PC-3 (cell line): ENCODE measurements at regions not wholly inside any gene's neighbourhood (a gene's known extent, or its start where the extent isn't known, plus 50 kb on each side); places are given as distances from the start of the nearest gene placed in this dataset.

Experiments
- ATAC-seq: fragments of 200-7000 bp; cut with Tn5 transposase; 2 replicates; pipeline ENCODE4 v1.9.1; 2020; ENCODE audit warnings: mild to moderate bottlenecking, moderate library complexity
- BruUV-seq: library from RNA; stranded (reverse); fragments of 400-500 nt; replicated peaks from 2 replicates; lab custom pipeline; 2021; lab: Mats Ljungman, UMichigan
- CTCF ChIA-PET: fragments of 300-600 bp; sonication (Branson Sonifier 250); formaldehyde crosslinking; loops from one replicate; lab custom pipeline; 2022; ENCODE audit warnings: antibody characterized with exemption; lab: Charles Lee
- POLR2A ChIA-PET: fragments of 300-600 bp; sonication (Branson Sonifier 250); formaldehyde crosslinking; loops from one replicate; lab custom pipeline; 2022; ENCODE audit warnings: antibody characterized with exemption; ENCODE audit not compliant: unreplicated experiment; lab: Charles Lee
- DNase-seq: peaks from one replicate; pipeline ENCODE4 v3.0.0-alpha.2; 2015
- H2AFZ ChIP-seq: fragments of 300-600 bp; sonication (generic); 2 replicates; pipeline ENCODE4 v1.6.0; 2016; ENCODE audit warnings: antibody characterized with exemption, low read length
- H3F3A ChIP-seq: fragments of 300-600 bp; sonication (generic); one replicate; pipeline ENCODE4 v1.6.0; 2017; ENCODE audit warnings: antibody characterized with exemption, low read length, control low read depth, mild to moderate bottlenecking; ENCODE audit not compliant: unreplicated experiment
- H3K27ac ChIP-seq: fragments of 300-600 bp; sonication (generic); 2 replicates; pipeline ENCODE4 v1.5.1; 2016; ENCODE audit warnings: mild to moderate bottlenecking, low read length
- H3K27me3 ChIP-seq: fragments of 300-600 bp; sonication (generic); 2 replicates; pipeline ENCODE4 v1.6.1; 2016; ENCODE audit warnings: low read length, mixed read lengths
- H3K36me3 ChIP-seq: fragments of 300-600 bp; sonication (generic); 2 replicates; pipeline ENCODE4 v1.6.1; 2016; ENCODE audit warnings: low read depth, mixed run types, low read length, mixed read lengths
- H3K4me1 ChIP-seq: fragments of 300-600 bp; sonication (generic); 2 replicates; pipeline ENCODE4 v1.5.1; 2016; ENCODE audit warnings: low read length; ENCODE audit not compliant: insufficient read depth
- H3K4me2 ChIP-seq: fragments of 300-600 bp; sonication (generic); 2 replicates; pipeline ENCODE4 v1.6.0; 2016; ENCODE audit warnings: low read length
- H3K4me3 ChIP-seq: fragments of 300-600 bp; sonication (generic); 2 replicates; pipeline ENCODE4 v1.5.1; 2016; ENCODE audit warnings: mild to moderate bottlenecking, low read length, mixed read lengths
- H3K79me2 ChIP-seq: fragments of 300-600 bp; sonication (generic); 2 replicates; pipeline ENCODE4 v1.6.1; 2017; ENCODE audit warnings: low read length, mixed read lengths
- H3K9ac ChIP-seq: fragments of 300-600 bp; sonication (generic); 2 replicates; pipeline ENCODE4 v1.6.0; 2016; ENCODE audit warnings: mild to moderate bottlenecking, low read length
- H3K9me2 ChIP-seq: fragments of 300-600 bp; sonication (generic); replicated peaks from 2 replicates; pipeline ENCODE4 v1.6.1; 2016; ENCODE audit warnings: mixed run types, low read length, mixed read lengths
- H3K9me3 ChIP-seq: fragments of 300-600 bp; sonication (generic); 2 replicates; pipeline ENCODE4 v1.6.1; 2016; ENCODE audit warnings: low read length, mixed read lengths
- H4K20me1 ChIP-seq: fragments of 300-600 bp; sonication (generic); 2 replicates; pipeline ENCODE4 v1.6.1; 2016; ENCODE audit warnings: low read length, mixed read lengths
- CTCF ChIP-seq: fragments of 300-600 bp; sonication (generic); conservative IDR thresholded peaks from 2 replicates; pipeline ENCODE4 v1.5.1; 2017; ENCODE audit warnings: antibody characterized with exemption, low read depth, mild to moderate bottlenecking, low read length
- EZH2 ChIP-seq: fragments of 300-600 bp; sonication (generic); IDR thresholded peaks from one replicate; pipeline ENCODE4 v1.6.1; 2017; ENCODE audit warnings: antibody characterized with exemption, mild to moderate bottlenecking, low read length; ENCODE audit not compliant: unreplicated experiment
- EZH2phosphoT487 ChIP-seq: fragments of 300-600 bp; sonication (generic); IDR thresholded peaks from 2 replicates; pipeline ENCODE4 v1.6.1; 2018; ENCODE audit warnings: mild to moderate bottlenecking, antibody characterized with exemption, low read length, borderline replicate concordance
- intact Hi-C: fragments of 100-400 bp; cut with micrococcal nuclease; formaldehyde crosslinking; loops from 2 replicates; pipeline ENCODE4 v1.9.0; 2023

DNA sequence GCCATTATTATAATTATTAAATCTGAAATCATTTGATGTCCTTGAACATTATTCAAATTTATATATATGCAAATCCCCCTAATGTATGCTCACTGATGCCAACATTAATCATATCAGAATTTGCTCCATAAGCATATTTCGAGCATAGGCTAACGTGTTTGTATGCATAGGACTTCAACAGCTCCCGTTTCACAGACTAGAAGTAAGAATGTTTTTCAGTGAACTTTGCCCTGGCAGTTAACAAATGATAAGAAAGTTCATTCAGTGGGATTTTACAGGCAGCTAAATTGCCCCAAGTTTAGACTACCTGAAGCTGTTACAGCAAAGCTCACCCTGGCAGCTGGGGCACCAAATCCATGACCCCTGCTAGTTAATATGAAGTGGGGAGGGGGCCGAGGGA, 272.0 kb downstream of the LNPK start:
- TF ChIP-seq EZH2phosphoT487 (no peak), EZH2 (no peak), CTCF (no peak)
- H3K4me1 ChIP-seq: peaks cover 9% of the 10 kb centered on the region; the same call in 1 of the 2 replicates
- intact Hi-C loops: no loop called here
- no TSS peak for BruUV-seq
- H3K4me2 ChIP-seq: no peak overlapping the region
- no peaks in the 10 kb centered on the region for H4K20me1 ChIP-seq
- ATAC-seq: no peak
- H3K27me3 ChIP-seq: peaks cover 23% of the 10 kb centered on the region
- no peak overlapping the region for H2AFZ ChIP-seq
- no peaks in the 10 kb centered on the region for H3K9me3 ChIP-seq
- no peaks in the 10 kb centered on the region for H3K36me3 ChIP-seq
- H3K27ac ChIP-seq: no peak overlapping the region
- ChIA-PET CTCF (interaction anchor here (0.6 kb wide), 1 partner anchor 395 kb away, joined by 3 read pairs; no protein-coding TSS in a partner anchor), POLR2A (interaction anchor here (0.6 kb wide), 1 partner anchor 9 kb away, joined by 5 read pairs; no protein-coding TSS in a partner anchor)
- H3K9ac ChIP-seq: no peak overlapping the region
- H3K79me2 ChIP-seq: no peaks in the 10 kb centered on the region
- H3F3A ChIP-seq: no peaks in the 10 kb centered on the region
- DNase-seq: no peak
- H3K4me3 ChIP-seq: no peak overlapping the region
- H3K9me2 ChIP-seq: no peaks in the 10 kb centered on the region

- no peak for DNase-seq
- ChIA-PET CTCF (no interaction called here), POLR2A (no interaction called here)
- Histone ChIP-seq H3F3A (no peaks in the 10 kb centered on the region), H3K9me2 (no peaks in the 10 kb centered on the region), H3K9ac (no peak overlapping the region), H3K79me2 (no peaks in the 10 kb centered on the region), H3K4me2 (no peak overlapping the region), H3K27ac (no peak overlapping the region), H3K4me3 (no peak overlapping the region), H3K36me3 (no peaks in the 10 kb centered on the region), H3K9me3 (no peaks in the 10 kb centered on the region), H3K27me3 (peaks cover 18% of the 10 kb centered on the region), H2AFZ (no peak overlapping the region), H4K20me1 (no peaks in the 10 kb centered on the region), H3K4me1 (peaks cover 9% of the 10 kb centered on the region; the same call in 1 of the 2 replicates)
- intact Hi-C loops: no loop called here
- no peak for ATAC-seq
- TF ChIP-seq CTCF (no peak), EZH2phosphoT487 (no peak), EZH2 (no peak)
- no TSS peak for BruUV-seq
Measured at GRCh38 chr2:175729049-175729706, 272.9 kb downstream of the LNPK start.

DNA sequence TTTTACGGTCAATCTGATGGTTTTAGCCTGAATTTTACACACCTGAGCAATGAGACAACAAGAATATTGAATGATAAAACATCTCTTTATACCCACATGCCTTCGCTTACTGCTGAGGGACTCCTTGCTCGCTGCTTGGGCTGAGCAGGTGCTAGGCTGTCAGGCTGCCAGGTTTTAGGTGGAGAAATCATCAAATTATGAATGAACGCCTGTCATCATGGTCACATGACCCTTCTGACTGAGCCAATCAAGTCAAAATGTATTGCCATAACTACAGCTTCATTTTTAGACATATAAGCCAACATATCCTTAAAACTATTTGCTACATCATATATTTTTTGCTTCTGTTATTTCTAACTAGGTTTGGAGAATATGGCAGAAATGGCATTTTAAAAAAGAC, 274.0 kb downstream of the LNPK start:
- ChIA-PET CTCF (no interaction called here), POLR2A (no interaction called here)
- Histone ChIP-seq H3K36me3 (no peaks in the 10 kb centered on the region), H3K4me1 (peaks cover 9% of the 10 kb centered on the region; the same call in 1 of the 2 replicates), H3K27ac (no peak overlapping the region), H3K4me3 (no peak overlapping the region), H3K79me2 (no peaks in the 10 kb centered on the region), H2AFZ (no peak overlapping the region), H3K4me2 (no peak overlapping the region), H3K9me3 (no peaks in the 10 kb centered on the region), H3K9me2 (no peaks in the 10 kb centered on the region), H3K27me3 (peaks cover 11% of the 10 kb centered on the region), H3F3A (no peaks in the 10 kb centered on the region), H4K20me1 (no peaks in the 10 kb centered on the region), H3K9ac (no peak overlapping the region)
- ATAC-seq: no peak
- intact Hi-C loops: no loop called here
- TF ChIP-seq EZH2phosphoT487 (no peak), CTCF (no peak), EZH2 (no peak)
- no TSS peak for BruUV-seq
- no peak for DNase-seq
